Body of pancreas (tissue), 4 donors: ENCODE measurements at regions not wholly inside any gene's neighbourhood (a gene's known extent, or its start where the extent isn't known, plus 50 kb on each side); places are given as distances from the start of the nearest gene placed in this dataset.

Source experiments
- ATAC-seq: fragments of 150-250 bp; one replicate; pipeline ENCODE4 v1.9.1; 2016
- DNase-seq, 4 donors: peaks; one replicate each; pipeline ENCODE4 v3.0.0-alpha.2; 2019
- H3K27ac ChIP-seq, 4 donors: fragments of 200-600 bp; sonication (generic); 1 replicate in 3 of 4; 2 replicates in 1 of 4; pipeline versions ENCODE4 v1.5.1 to v1.6.1; 2016 to 2019; ENCODE audit warnings: mild to moderate bottlenecking in 1 of 4, mixed read lengths in 1 of 4, moderate library complexity in 1 of 4
- H3K27me3 ChIP-seq, 2 donors: fragments of 200-600 bp; sonication (generic); one replicate each; pipeline ENCODE4 v1.6.0; 2016; ENCODE audit warnings: mild to moderate bottlenecking in 1 of 2
- H3K36me3 ChIP-seq, 2 donors: fragments of 200-600 bp; sonication (generic); replicated peaks in 1 of 2; 2 replicates each; pipeline ENCODE4 v1.5.1; 2016; ENCODE audit warnings: low read depth in 2 of 2; ENCODE audit not compliant: insufficient read depth in 1 of 2
- H3K4me1 ChIP-seq: fragments of 200-600 bp; sonication (generic); one replicate; pipeline ENCODE4 v1.6.0; 2016
- H3K4me3 ChIP-seq, 2 donors: fragments of 200-600 bp; sonication (generic); 1 replicate in 1 of 2; 2 replicates in 1 of 2; pipeline ENCODE4 v1.5.1; 2016 to 2019
- H3K9me3 ChIP-seq, 3 donors: fragments of 200-600 bp; sonication (generic); 1 replicate in 2 of 3; 2 replicates in 1 of 3; pipeline ENCODE4 v1.5.1; 2016
- POLR2A ChIP-seq, 3 donors: fragments of 450-650 bp; IDR thresholded peaks; one replicate each; pipeline ENCODE4 v1.6.1; 2016; ENCODE audit warnings: antibody characterized with exemption in 3 of 3, mild to moderate bottlenecking in 2 of 3
- WGBS, 2 donors: methylation state at CpG; one replicate each; pipeline ENCODE4 v1.1.5; 2017; 5-methylcytosine and 5-hydroxymethylcytosine counted together
- intact Hi-C: fragments of 100-400 bp; cut with DNase I; formaldehyde crosslinking; loops from one replicate; pipeline ENCODE4 v1.15.1; 2023
- TF ChIP-seq, protein P1 (sequence below), 7 experiments: fragments of 450-650 bp in 4 of 7; fragments of 200-600 bp in 3 of 7; sonication (generic) in 3 of 7; IDR thresholded peaks; one replicate each; pipeline ENCODE4 v1.5.1; 2016 to 2019; ENCODE audit warnings: antibody characterized with exemption in 7 of 7

DNA sequence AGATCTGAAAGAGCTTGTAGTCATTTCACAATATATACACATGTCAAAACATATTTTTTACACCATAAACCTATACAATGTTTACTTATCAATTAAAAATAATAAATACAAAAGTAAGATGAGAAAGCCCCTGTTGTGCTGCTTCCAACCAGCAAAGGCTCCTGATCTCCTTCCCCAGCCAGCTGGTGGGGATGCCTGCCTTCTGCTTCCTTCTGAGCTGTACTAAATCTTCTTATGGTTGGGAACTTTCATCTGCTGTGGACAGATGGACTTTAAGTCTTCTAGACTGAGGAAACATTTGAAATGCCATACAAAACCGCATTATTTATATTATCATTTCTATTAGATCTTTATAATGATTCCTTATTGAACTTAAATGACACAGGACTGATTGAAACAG is 745.3 kb upstream of the CHD1 start:
- no peaks in the 10 kb centered on the region for H3K27me3 ChIP-seq
- 56 to 78% methylated on average over 1 of the region's 1 CpG for WGBS, 2 donors
- no peak overlapping the region for H3K27ac ChIP-seq
- no peak overlapping the region for H3K4me3 ChIP-seq
- no peak for ATAC-seq
- DNase-seq = no peak
- H3K4me1 ChIP-seq = no peaks in the 10 kb centered on the region
- no peaks in the 10 kb centered on the region for H3K9me3 ChIP-seq
- intact Hi-C loops = no loop called here
- no peaks in the 10 kb centered on the region for H3K36me3 ChIP-seq
- no peak for TF ChIP-seq POLR2A (IDR thresholded peaks at IDR 0.05)
- TF ChIP-seq, protein P1, sequence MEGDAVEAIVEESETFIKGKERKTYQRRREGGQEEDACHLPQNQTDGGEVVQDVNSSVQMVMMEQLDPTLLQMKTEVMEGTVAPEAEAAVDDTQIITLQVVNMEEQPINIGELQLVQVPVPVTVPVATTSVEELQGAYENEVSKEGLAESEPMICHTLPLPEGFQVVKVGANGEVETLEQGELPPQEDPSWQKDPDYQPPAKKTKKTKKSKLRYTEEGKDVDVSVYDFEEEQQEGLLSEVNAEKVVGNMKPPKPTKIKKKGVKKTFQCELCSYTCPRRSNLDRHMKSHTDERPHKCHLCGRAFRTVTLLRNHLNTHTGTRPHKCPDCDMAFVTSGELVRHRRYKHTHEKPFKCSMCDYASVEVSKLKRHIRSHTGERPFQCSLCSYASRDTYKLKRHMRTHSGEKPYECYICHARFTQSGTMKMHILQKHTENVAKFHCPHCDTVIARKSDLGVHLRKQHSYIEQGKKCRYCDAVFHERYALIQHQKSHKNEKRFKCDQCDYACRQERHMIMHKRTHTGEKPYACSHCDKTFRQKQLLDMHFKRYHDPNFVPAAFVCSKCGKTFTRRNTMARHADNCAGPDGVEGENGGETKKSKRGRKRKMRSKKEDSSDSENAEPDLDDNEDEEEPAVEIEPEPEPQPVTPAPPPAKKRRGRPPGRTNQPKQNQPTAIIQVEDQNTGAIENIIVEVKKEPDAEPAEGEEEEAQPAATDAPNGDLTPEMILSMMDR (IDR thresholded peaks at IDR 0.05) = no peak

DNA sequence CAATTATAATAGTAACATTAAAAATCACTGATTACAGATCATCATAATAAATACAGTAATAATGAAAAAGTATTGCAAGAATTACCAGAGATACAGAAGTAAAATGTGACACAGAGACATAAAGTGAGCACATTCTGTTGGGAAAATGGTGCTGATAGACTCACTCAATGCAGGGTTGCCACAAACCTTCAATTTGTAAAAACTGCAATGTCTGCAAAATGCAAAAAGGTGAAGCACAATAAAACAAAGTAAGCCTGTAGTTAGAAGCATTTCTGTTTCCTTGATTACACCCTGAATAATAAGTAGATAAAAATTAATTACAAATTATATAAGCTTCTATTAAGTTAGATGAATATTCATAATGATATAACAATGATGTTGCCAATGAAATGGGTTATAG is 736.2 kb upstream of the CHD1 start:
- intact Hi-C loops = no loop called here
- no peak overlapping the region for H3K27ac ChIP-seq
- TF ChIP-seq, protein P1 (IDR thresholded peaks at IDR 0.05) = no peak
- TF ChIP-seq POLR2A (IDR thresholded peaks at IDR 0.05) = no peak
- ATAC-seq (no peak), DNase-seq (no peak)
- no peaks in the 10 kb centered on the region for H3K36me3 ChIP-seq
- H3K4me3 ChIP-seq = no peak overlapping the region
- H3K27me3 ChIP-seq = no peaks in the 10 kb centered on the region
- H3K4me1 ChIP-seq = no peaks in the 10 kb centered on the region
- no peaks in the 10 kb centered on the region for H3K9me3 ChIP-seq

DNA sequence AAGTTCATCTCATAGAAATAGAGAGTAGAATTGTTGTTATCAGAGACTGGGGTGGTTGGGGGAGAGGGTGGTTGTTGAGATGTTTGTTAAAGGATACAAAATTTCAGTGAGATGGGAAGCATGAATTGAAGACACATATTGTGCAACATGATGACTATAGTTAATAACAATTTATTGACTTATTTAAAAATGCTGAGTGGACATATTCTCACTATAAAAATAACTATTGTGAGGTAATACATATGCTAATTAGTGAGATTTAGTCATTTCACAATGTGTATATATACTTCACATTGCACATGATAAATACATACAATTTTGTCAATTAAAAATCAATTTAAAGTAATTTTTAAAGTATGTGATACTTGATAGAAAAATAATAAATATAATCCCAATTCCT is 722.5 kb upstream of the CHD1 start:
- intact Hi-C loops = no loop called here
- no peaks in the 10 kb centered on the region for H3K4me1 ChIP-seq
- no peaks in the 10 kb centered on the region for H3K36me3 ChIP-seq
- no peaks in the 10 kb centered on the region for H3K27me3 ChIP-seq
- H3K4me3 ChIP-seq = no peak overlapping the region
- DNase-seq (no peak), ATAC-seq (no peak)
- TF ChIP-seq, protein P1 (IDR thresholded peaks at IDR 0.05) = no peak
- no peak for TF ChIP-seq POLR2A (IDR thresholded peaks at IDR 0.05)
- H3K9me3 ChIP-seq = no peaks in the 10 kb centered on the region
- H3K27ac ChIP-seq = no peak overlapping the region

DNA sequence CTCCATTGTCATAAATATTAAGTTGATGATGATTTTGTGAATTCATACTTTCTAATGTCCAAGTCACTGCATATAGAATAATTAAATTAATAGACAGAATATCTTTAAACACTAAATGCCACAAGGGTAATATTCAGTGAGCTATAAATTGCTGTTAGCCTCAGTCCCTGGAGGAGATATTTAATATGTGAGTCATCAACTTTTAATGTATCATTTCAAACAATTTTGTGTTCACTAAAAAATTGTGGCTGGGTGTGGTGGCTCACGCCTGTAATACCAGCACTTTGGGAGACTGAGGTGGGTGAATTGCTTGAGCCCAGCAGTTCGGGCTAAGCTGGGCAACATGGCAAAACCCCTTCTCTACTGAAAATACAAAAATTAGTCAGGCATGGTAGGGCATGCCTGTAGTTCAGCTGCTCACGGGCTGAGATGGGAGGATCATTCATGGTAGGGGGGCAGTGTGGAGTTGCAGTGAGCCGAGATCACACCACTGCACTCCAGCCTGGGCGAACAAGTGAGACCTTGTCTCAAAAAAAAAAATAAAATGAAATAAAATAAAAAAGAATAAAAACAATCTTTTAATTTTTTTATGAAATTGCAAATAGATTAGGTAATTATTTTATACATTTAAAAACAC is 717.3 kb upstream of the CHD1 start:
- Histone ChIP-seq H3K4me1 (no peaks in the 10 kb centered on the region), H3K4me3 (no peak overlapping the region), H3K36me3 (no peaks in the 10 kb centered on the region), H3K9me3 (no peaks in the 10 kb centered on the region), H3K27me3 (no peaks in the 10 kb centered on the region), H3K27ac (no peak overlapping the region)
- intact Hi-C loops = no loop called here
- DNase-seq = no peak
- no peak for ATAC-seq
- WGBS, 2 donors = 65 to 79% methylated on average over 5 of the region's 5 CpGs
- TF ChIP-seq, protein P1 (IDR thresholded peaks at IDR 0.05) = no peak
- TF ChIP-seq POLR2A (IDR thresholded peaks at IDR 0.05) = no peak

DNA sequence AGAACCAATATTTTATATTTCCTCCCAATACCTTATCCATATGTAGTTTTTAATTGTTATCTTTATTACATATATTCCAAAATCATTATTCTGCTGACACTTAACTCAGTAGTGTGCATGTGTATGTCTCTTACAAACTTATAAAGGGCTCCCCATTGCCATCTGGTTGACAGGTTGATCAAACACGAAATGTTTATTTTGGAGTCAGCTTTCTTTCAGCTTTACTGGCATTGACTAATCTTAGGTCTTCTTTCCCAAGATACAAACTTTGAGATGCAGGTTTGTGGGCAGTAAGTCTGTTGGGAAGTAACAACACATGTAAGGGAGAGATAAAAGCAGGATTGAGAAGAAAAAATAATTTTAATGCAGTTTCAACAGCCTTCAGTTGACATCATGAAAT is 716.0 kb upstream of the CHD1 start:
- ATAC-seq (no peak), DNase-seq (no peak)
- H3K4me1 ChIP-seq = no peaks in the 10 kb centered on the region
- no peaks in the 10 kb centered on the region for H3K27me3 ChIP-seq
- no peak overlapping the region for H3K4me3 ChIP-seq
- no peaks in the 10 kb centered on the region for H3K36me3 ChIP-seq
- no peak overlapping the region for H3K27ac ChIP-seq
- H3K9me3 ChIP-seq = no peaks in the 10 kb centered on the region
- 13 to 22% methylated on average over 1 of the region's 1 CpG for WGBS, 2 donors
- intact Hi-C loops = no loop called here
- no peak for TF ChIP-seq POLR2A (IDR thresholded peaks at IDR 0.05)
- TF ChIP-seq, protein P1 (IDR thresholded peaks at IDR 0.05) = no peak
